Large intestine (tissue), 3 donors: ENCODE measurements at regions not wholly inside any gene's neighbourhood (a gene's known extent, or its start where the extent isn't known, plus 50 kb on each side); places are given as distances from the start of the nearest gene placed in this dataset.

Experiments
- DNase-seq, 2 donors: peaks; one replicate each; pipeline versions ENCODE4 v3.0.0 to v3.0.0-alpha.2; 2013
- H3K27ac ChIP-seq: one replicate; pipeline ENCODE4 v1.5.1; 2013; ENCODE audit warnings: low read length
- H3K27me3 ChIP-seq: 2 replicates; pipeline ENCODE4 v1.6.1; 2013; ENCODE audit warnings: low read length; ENCODE audit not compliant: control insufficient read depth, insufficient read depth
- H3K36me3 ChIP-seq: 2 replicates; pipeline ENCODE4 v1.6.1; 2013; ENCODE audit warnings: low read length; ENCODE audit not compliant: control insufficient read depth, insufficient read depth
- H3K4me1 ChIP-seq: one replicate; pipeline ENCODE4 v1.6.1; 2013; ENCODE audit warnings: low read length; ENCODE audit not compliant: control insufficient read depth, insufficient read depth
- H3K4me3 ChIP-seq: one replicate; pipeline ENCODE4 v1.5.1; 2013; ENCODE audit warnings: low read length
- H3K9me3 ChIP-seq: one replicate; pipeline ENCODE4 v1.6.1; 2013; ENCODE audit warnings: mild to moderate bottlenecking, low read depth, low read length, moderate library complexity; ENCODE audit not compliant: control insufficient read depth
- WGBS: methylation state at CpG from one replicate; pipeline ENCODE4 v1.1.5; 2013; ENCODE audit warnings: low lambda C conversion rate; ENCODE audit not compliant: insufficient coverage; 5-methylcytosine and 5-hydroxymethylcytosine counted together

DNA sequence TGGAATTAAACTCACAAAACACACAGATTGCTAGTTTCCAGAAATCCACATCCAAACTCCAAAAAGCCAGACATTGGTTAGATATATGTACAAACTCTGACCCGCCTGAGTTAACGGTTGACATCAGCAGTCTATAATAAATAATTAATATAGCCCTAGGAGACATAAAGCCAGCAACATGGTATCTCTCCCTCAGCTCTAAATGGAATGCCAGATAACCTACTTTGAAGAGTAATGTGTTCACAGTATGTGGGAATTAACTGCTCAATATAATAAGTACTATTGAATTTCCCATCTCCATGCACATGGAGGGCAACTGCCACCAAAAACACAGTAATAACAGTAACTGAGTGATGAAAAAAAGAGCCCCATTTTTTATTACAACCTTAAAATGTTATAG is 383.2 kb downstream of the CD83 start:
- WGBS, result no CpG with 5 or more reads among the region's 2 CpGs
- Histone ChIP-seq H3K4me1 (no peaks in the 10 kb centered on the region), H3K36me3 (no peaks in the 10 kb centered on the region), H3K27me3 (no peaks in the 10 kb centered on the region), H3K27ac (no peak overlapping the region), H3K9me3 (no peaks in the 10 kb centered on the region), H3K4me3 (no peak overlapping the region)
- DNase-seq, result no peak

DNA sequence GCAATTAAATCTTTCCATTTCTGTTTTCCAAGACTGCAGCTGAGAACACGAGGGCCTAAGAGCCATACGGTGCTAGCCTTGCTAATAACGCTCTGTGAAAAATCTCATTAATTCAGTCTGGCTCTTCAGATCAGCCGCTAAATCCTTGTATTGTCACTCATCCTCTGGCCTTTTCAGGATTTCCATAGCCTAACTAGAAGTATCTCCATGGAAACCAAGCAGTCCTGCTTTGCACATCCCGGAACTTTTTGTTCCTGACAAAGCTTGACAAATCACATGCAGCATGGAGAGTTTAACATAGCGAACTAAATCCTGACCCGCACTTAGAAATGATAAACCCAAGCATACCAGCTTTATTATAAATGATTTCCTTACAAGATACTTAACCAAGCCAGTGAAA is 383.7 kb downstream of the CD83 start:
- Histone ChIP-seq H3K27me3 (no peaks in the 10 kb centered on the region), H3K4me3 (no peak overlapping the region), H3K9me3 (no peaks in the 10 kb centered on the region), H3K4me1 (no peaks in the 10 kb centered on the region), H3K36me3 (no peaks in the 10 kb centered on the region), H3K27ac (no peak overlapping the region)
- DNase-seq, result no peak
- WGBS, result no CpG with 5 or more reads among the region's 7 CpGs

DNA sequence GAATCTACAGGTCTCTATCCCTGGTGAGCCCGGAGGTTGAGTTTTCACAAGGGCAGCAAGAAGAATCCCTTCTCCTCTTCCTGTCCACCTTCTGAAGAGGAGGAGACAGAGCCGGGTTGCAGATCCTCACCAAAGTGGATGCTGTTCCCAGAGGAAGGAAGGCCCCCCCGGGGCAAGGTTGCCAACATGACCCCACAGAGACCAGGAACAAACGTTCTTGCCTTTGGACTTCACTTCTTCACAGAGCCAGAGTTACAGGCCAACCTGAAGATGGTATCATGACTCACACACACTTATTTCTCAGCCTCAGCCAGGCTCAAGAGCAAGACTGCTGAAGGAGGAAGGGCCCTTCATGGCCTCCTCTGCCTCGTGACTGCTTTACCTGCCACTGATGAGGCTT is 384.3 kb downstream of the CD83 start:
- H3K9me3 ChIP-seq, result no peaks in the 10 kb centered on the region
- H3K4me3 ChIP-seq, result no peak overlapping the region
- no peaks in the 10 kb centered on the region for H3K4me1 ChIP-seq
- DNase-seq, result no peak
- no peak overlapping the region for H3K27ac ChIP-seq
- no peaks in the 10 kb centered on the region for H3K27me3 ChIP-seq
- H3K36me3 ChIP-seq, result no peaks in the 10 kb centered on the region
- no CpG with 5 or more reads among the region's 5 CpGs for WGBS

GRCh38 chr6:14502551-14502950 is 385.0 kb downstream of the CD83 start:
- DNase-seq, result no peak
- no CpG with 5 or more reads among the region's 6 CpGs for WGBS

GRCh38 chr6:14505401-14505800 is 387.8 kb downstream of the CD83 start:
- Histone ChIP-seq H3K36me3 (no peaks in the 10 kb centered on the region), H3K4me3 (no peak overlapping the region), H3K27ac (no peak overlapping the region), H3K27me3 (no peaks in the 10 kb centered on the region), H3K9me3 (no peaks in the 10 kb centered on the region), H3K4me1 (no peaks in the 10 kb centered on the region)
- DNase-seq, result no peak
- no CpG with 5 or more reads among the region's 6 CpGs for WGBS

More at GRCh38 chr6:14502551-14502950, 385.0 kb downstream of the CD83 start:
- Histone ChIP-seq H3K9me3 (no peaks in the 10 kb centered on the region), H3K4me1 (no peaks in the 10 kb centered on the region), H3K27me3 (no peaks in the 10 kb centered on the region), H3K27ac (no peak overlapping the region), H3K4me3 (no peak overlapping the region), H3K36me3 (no peaks in the 10 kb centered on the region)

GRCh38 chr6:14506656-14507246 is 389.2 kb downstream of the CD83 start:
- Histone ChIP-seq H3K4me1 (no peaks in the 10 kb centered on the region), H3K27me3 (no peaks in the 10 kb centered on the region), H3K9me3 (no peaks in the 10 kb centered on the region), H3K4me3 (no peak overlapping the region), H3K27ac (no peak overlapping the region), H3K36me3 (no peaks in the 10 kb centered on the region)
- no peak for DNase-seq
- 76% methylated on average over 2 of the region's 6 CpGs for WGBS

DNA sequence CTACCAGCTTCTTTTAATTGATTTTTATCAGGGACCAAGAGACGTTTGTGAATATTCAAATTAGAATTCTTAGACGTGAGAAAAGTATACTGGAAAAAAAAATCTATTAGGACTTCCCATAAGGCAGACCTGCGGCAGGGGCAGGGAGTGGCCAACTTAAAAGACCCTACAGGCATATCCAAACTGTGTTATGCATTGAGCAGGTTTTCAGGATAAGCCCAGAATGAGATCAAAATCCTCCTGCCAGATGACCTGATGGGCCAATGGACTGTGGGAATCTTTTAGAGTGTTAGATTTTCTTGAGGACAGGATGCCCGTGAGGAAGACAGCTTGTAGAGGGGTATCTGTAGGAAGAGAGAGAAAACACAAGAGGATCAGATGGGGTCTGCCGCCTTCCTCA is 391.5 kb downstream of the CD83 start:
- no peak for DNase-seq
- H3K36me3 ChIP-seq, result no peaks in the 10 kb centered on the region
- no peaks in the 10 kb centered on the region for H3K9me3 ChIP-seq
- no peak overlapping the region for H3K4me3 ChIP-seq
- no peak overlapping the region for H3K27ac ChIP-seq
- 90% methylated on average over 2 of the region's 5 CpGs for WGBS
- H3K4me1 ChIP-seq, result no peaks in the 10 kb centered on the region
- no peaks in the 10 kb centered on the region for H3K27me3 ChIP-seq

DNA sequence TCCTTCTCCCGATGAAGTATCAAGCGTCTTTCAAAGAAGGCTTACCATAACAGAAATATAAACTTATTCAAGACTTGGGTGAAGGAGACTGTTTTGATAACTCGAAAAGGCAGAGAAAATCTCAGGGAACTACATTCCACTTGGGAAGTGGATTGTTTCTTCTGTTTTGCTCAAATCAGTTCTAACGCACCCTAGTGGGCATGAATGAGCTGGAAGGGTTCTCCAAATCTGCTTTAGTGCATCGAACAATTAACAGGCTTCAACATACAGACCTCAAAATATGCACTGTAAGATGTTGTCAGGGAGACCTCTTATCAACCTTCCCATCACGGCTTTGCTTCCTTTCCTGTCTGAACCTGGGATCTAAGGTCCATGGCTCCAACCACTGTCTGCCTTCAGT is 392.5 kb downstream of the CD83 start:
- DNase-seq, result no peak
- H3K4me1 ChIP-seq, result no peaks in the 10 kb centered on the region
- no peak overlapping the region for H3K27ac ChIP-seq
- H3K9me3 ChIP-seq, result no peaks in the 10 kb centered on the region
- whole genome bisulfite sequencing, result no CpG with 5 or more reads among the region's 6 CpGs
- H3K27me3 ChIP-seq, result no peaks in the 10 kb centered on the region
- H3K4me3 ChIP-seq, result no peak overlapping the region
- no peaks in the 10 kb centered on the region for H3K36me3 ChIP-seq

DNA sequence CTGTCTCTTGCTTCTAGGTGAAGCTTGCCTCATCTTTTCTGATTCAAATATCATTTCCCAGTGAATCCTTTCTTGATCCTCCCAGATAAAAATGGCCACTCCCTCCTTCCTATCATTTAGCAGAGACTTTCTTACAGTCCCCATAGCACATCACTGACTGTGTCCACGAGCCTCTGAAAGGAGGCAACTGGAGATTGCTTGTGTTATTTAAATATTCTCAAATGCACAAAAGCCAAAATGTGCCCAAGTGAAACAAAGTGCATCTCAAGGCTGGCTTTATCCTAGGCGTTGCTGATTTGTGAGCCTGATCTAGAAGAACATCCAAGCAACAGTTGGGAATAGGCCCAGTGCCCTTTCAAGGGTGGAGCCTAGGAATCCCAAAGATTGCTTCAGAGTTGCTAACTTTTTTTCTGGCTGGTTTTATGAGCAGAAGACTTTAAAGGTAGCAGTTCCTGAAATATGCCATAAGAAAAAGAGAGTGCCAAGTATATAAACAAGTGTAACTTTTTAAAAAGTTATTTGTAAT is 393.6 kb downstream of the CD83 start:
- H3K4me3 ChIP-seq, result no peak overlapping the region
- H3K4me1 ChIP-seq, result no peaks in the 10 kb centered on the region
- 100% methylated on average over 2 of the region's 2 CpGs for WGBS
- no peaks in the 10 kb centered on the region for H3K27me3 ChIP-seq
- H3K36me3 ChIP-seq, result no peaks in the 10 kb centered on the region
- no peak overlapping the region for H3K27ac ChIP-seq
- no peaks in the 10 kb centered on the region for H3K9me3 ChIP-seq
- no peak for DNase-seq

GRCh38 chr6:14512246-14512645 is 394.7 kb downstream of the CD83 start:
- WGBS, result no CpG with 5 or more reads among the region's 3 CpGs
- Histone ChIP-seq H3K4me1 (no peaks in the 10 kb centered on the region), H3K9me3 (no peaks in the 10 kb centered on the region), H3K4me3 (no peak overlapping the region), H3K36me3 (no peaks in the 10 kb centered on the region), H3K27me3 (no peaks in the 10 kb centered on the region), H3K27ac (no peak overlapping the region)
- DNase-seq, result no peak
